HCT116 (cell line): ENCODE measurements at regions not wholly inside any gene's neighbourhood (a gene's known extent, or its start where the extent isn't known, plus 50 kb on each side); places are given as distances from the start of the nearest gene placed in this dataset.

Experiments
- CBX3 ChIP-seq: IDR thresholded peaks from 2 replicates; pipeline ENCODE4 v1.6.1; 2012; ENCODE audit warnings: low read depth
- ELF1 ChIP-seq: IDR thresholded peaks from 2 replicates; pipeline ENCODE4 v1.6.1; 2012; ENCODE audit warnings: low read depth, borderline replicate concordance
- JUND ChIP-seq: IDR thresholded peaks from 2 replicates; pipeline ENCODE4 v1.6.1; 2012
- POLR2A ChIP-seq: IDR thresholded peaks from 2 replicates; pipeline ENCODE4 v1.7.0; 2011; ENCODE audit warnings: borderline replicate concordance; ENCODE audit not compliant: insufficient read depth, insufficient read length; ENCODE audit errors: extremely low read depth
- POLR2AphosphoS5 ChIP-seq: IDR thresholded peaks from 2 replicates; pipeline ENCODE4 v1.6.1; 2011; ENCODE audit warnings: mild to moderate bottlenecking, low read depth, low read length, moderate library complexity
- SP1 ChIP-seq: IDR thresholded peaks from 2 replicates; pipeline ENCODE4 v1.6.1; 2012; ENCODE audit warnings: low read depth
- ZBTB33 ChIP-seq: IDR thresholded peaks from 2 replicates; pipeline ENCODE4 v1.6.1; 2011; ENCODE audit warnings: mild to moderate bottlenecking, low read length, moderate library complexity; ENCODE audit not compliant: insufficient replicate concordance; ENCODE audit errors: extremely low read depth
- ZNF274 ChIP-seq: fragments of 200-500 bp; sonication (Bioruptor generic); IDR thresholded peaks from 2 replicates; pipeline ENCODE4 v1.6.1; 2014; ENCODE audit warnings: mild to moderate bottlenecking, low read depth, low read length, inconsistent platforms
- TF ChIP-seq, protein P1 (sequence below): IDR thresholded peaks from 2 replicates; pipeline ENCODE4 v1.6.1; 2012; ENCODE audit warnings: low read depth

DNA sequence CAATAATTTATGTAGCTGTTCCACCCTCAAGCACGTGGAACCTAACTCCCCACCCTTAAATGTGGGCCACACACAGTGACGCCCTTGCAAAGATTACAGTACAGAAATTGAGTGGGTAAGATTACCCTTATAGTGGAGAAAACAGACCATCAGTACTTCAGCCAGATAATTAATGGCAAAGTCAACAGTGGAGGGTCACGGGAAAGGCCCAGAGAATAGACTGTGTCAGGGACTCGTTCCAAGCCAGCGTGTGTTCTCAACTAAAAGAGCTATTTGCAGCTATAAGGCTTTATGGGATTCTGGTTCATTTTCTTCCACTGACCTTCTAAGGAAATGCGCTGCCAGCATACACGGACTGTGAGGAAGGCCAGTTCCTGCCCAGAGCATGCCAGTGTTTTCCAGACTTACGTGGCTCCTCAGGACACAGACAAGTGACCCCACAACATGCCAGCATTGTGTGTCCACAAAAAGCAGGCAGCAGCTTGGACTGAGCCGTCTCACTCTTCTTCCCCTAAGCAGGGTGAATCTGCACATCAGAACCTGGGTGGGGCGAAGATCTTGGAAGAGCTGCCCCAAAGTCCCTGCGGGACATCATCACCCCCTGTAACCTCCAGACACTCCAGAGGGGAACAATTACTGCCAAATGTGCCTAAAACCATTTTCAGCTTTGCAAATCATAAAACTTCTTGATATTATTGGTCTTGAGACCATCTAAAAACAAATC, 428.5 kb downstream of the OCA2 start (continued):
- TF ChIP-seq, protein P1, sequence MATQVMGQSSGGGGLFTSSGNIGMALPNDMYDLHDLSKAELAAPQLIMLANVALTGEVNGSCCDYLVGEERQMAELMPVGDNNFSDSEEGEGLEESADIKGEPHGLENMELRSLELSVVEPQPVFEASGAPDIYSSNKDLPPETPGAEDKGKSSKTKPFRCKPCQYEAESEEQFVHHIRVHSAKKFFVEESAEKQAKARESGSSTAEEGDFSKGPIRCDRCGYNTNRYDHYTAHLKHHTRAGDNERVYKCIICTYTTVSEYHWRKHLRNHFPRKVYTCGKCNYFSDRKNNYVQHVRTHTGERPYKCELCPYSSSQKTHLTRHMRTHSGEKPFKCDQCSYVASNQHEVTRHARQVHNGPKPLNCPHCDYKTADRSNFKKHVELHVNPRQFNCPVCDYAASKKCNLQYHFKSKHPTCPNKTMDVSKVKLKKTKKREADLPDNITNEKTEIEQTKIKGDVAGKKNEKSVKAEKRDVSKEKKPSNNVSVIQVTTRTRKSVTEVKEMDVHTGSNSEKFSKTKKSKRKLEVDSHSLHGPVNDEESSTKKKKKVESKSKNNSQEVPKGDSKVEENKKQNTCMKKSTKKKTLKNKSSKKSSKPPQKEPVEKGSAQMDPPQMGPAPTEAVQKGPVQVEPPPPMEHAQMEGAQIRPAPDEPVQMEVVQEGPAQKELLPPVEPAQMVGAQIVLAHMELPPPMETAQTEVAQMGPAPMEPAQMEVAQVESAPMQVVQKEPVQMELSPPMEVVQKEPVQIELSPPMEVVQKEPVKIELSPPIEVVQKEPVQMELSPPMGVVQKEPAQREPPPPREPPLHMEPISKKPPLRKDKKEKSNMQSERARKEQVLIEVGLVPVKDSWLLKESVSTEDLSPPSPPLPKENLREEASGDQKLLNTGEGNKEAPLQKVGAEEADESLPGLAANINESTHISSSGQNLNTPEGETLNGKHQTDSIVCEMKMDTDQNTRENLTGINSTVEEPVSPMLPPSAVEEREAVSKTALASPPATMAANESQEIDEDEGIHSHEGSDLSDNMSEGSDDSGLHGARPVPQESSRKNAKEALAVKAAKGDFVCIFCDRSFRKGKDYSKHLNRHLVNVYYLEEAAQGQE = no peak
- TF ChIP-seq JUND (no peak), ZBTB33 (no peak), ELF1 (no peak), POLR2AphosphoS5 (no peak), POLR2A (no peak), SP1 (no peak), ZNF274 (no peak), CBX3 (no peak)
- TF ChIP-seq, all 23 proteins: peak for 0
